Keratinocyte (primary cell): ENCODE measurements at regions not wholly inside any gene's neighbourhood (a gene's known extent, or its start where the extent isn't known, plus 50 kb on each side); places are given as distances from the start of the nearest gene placed in this dataset.

Experiments
- DNase-seq: peaks from one replicate; pipeline ENCODE4 v3.0.0-alpha.2; 2011; ENCODE audit warnings: low read depth, missing footprints, low spot score
- FAIRE-seq: peaks from 2 replicates; lab custom pipeline; 2011; peaks lifted over from hg19 to GRCh38; lab: Jason Lieb, UNC
- H2AFZ ChIP-seq: 2 replicates; pipeline ENCODE4 v1.6.0; 2012; ENCODE audit warnings: low read length, control low read depth, inconsistent platforms; ENCODE audit not compliant: control insufficient read depth
- H3K27ac ChIP-seq: 2 replicates; pipeline ENCODE4 v1.5.1; 2011; ENCODE audit warnings: low read length; ENCODE audit not compliant: control insufficient read depth, insufficient read depth
- H3K27me3 ChIP-seq: 3 replicates; pipeline ENCODE4 v1.6.0; 2011; ENCODE audit warnings: low read length; ENCODE audit not compliant: control insufficient read depth, insufficient read depth; ENCODE audit errors: extremely low read depth
- H3K36me3 ChIP-seq, 2 experiments: 2 replicates in 1 of 2; 3 replicates in 1 of 2; pipeline ENCODE4 v1.5.1; 2011; ENCODE audit warnings: low read length in 2 of 2, mild to moderate bottlenecking in 1 of 2; ENCODE audit not compliant: control insufficient read depth in 2 of 2, insufficient read depth in 2 of 2; ENCODE audit errors: extremely low read depth in 1 of 2
- H3K4me1 ChIP-seq: 3 replicates; pipeline ENCODE4 v1.5.1; 2011; ENCODE audit warnings: low read length; ENCODE audit not compliant: control insufficient read depth, insufficient read depth; ENCODE audit errors: extremely low read depth
- H3K4me2 ChIP-seq: 3 replicates; pipeline ENCODE4 v1.6.0; 2011; ENCODE audit warnings: low read depth, low read length; ENCODE audit not compliant: control insufficient read depth, insufficient read depth; ENCODE audit errors: extremely low read depth
- H3K4me3 ChIP-seq, 3 experiments: fragments of 200-600 bp in 1 of 3; sonication (generic) in 1 of 3; 2 replicates in 2 of 3; 3 replicates in 1 of 3; pipeline ENCODE4 v1.5.1; 2011 to 2016; ENCODE audit warnings: low read length in 3 of 3, mild to moderate bottlenecking in 3 of 3, control low read depth in 2 of 3, inconsistent platforms in 1 of 3, low read depth in 1 of 3, mixed read lengths in 1 of 3, mixed run types in 1 of 3, moderate library complexity in 1 of 3; ENCODE audit not compliant: control insufficient read depth in 2 of 3, insufficient read depth in 2 of 3; ENCODE audit errors: extremely low read depth in 1 of 3
- H3K79me2 ChIP-seq: 2 replicates; pipeline ENCODE4 v1.6.0; 2012; ENCODE audit warnings: low read length; ENCODE audit not compliant: control insufficient read depth, insufficient read depth
- H3K9ac ChIP-seq: 3 replicates; pipeline ENCODE4 v1.6.0; 2011; ENCODE audit warnings: low read length; ENCODE audit not compliant: control insufficient read depth, insufficient read depth; ENCODE audit errors: extremely low read depth
- H3K9me1 ChIP-seq: 3 replicates; pipeline ENCODE4 v1.6.0; 2011; ENCODE audit warnings: low read length; ENCODE audit not compliant: control insufficient read depth, insufficient read depth; ENCODE audit errors: extremely low read depth
- H3K9me3 ChIP-seq: 2 replicates; pipeline ENCODE4 v1.5.1; 2012; ENCODE audit warnings: low read depth, low read length; ENCODE audit not compliant: control insufficient read depth
- H4K20me1 ChIP-seq: 3 replicates; pipeline ENCODE4 v1.6.0; 2011; ENCODE audit warnings: low read length; ENCODE audit not compliant: control insufficient read depth, insufficient read depth; ENCODE audit errors: extremely low read depth
- CTCF ChIP-seq, 3 experiments: IDR thresholded peaks in 1 of 3; conservative IDR thresholded peaks in 1 of 3; optimal IDR thresholded peaks in 1 of 3; 2 replicates in 2 of 3; 3 replicates in 1 of 3; pipeline versions ENCODE3 to v1.5.1; 2011; ENCODE audit warnings: low read length in 3 of 3, mild to moderate bottlenecking in 3 of 3, moderate library complexity in 2 of 3, control low read depth in 1 of 3, inconsistent platforms in 1 of 3; ENCODE audit not compliant: insufficient read depth in 2 of 3; ENCODE audit errors: extremely low read depth in 1 of 3
- EZH2 ChIP-seq: IDR thresholded peaks from one replicate; pipeline ENCODE4 v1.6.1; 2012; ENCODE audit warnings: inconsistent platforms, mild to moderate bottlenecking, low read length, moderate library complexity
- dilution Hi-C: fragments of 300-500 bp; cut with MboI; formaldehyde crosslinking; loops from one replicate; pipeline ENCODE4 v1.7.0; 2020; ENCODE audit warnings: low sequenced_read_pairs; ENCODE audit not compliant: extremely low pct_ligation_motif_present

- FAIRE-seq (peak; percentile 49), DNase-seq (no peak)
- H3K36me3 ChIP-seq: no peaks in the 10 kb centered on the region
- TF ChIP-seq CTCF (optimal IDR thresholded peaks at IDR 0.05 in 1 of 3, IDR thresholded peaks at IDR 0.05 in 1 of 3, conservative IDR thresholded peaks at IDR 0.05 in 1 of 3; ENCODE audit: extremely low read depth in 1 of 3, insufficient read depth in 2 of 3, low read length in 3 of 3): no peak
- no peak overlapping the region for H3K9ac ChIP-seq
- H3K27ac ChIP-seq: peak overlapping the region; percentile 39
- no peaks in the 10 kb centered on the region for H3K9me3 ChIP-seq
- H3K79me2 ChIP-seq: no peaks in the 10 kb centered on the region
- peaks cover 8% of the 10 kb centered on the region for H3K4me1 ChIP-seq
- peak overlapping the region; percentile 6 for H3K4me2 ChIP-seq
- H3K9me1 ChIP-seq: no peaks in the 10 kb centered on the region
- dilution Hi-C loops: no loop called here
- H4K20me1 ChIP-seq: no peaks in the 10 kb centered on the region
- no peak overlapping the region for H3K4me3 ChIP-seq
- no peak overlapping the region for H2AFZ ChIP-seq
- no peaks in the 10 kb centered on the region for H3K27me3 ChIP-seq
Observed at GRCh38 chr4:83974111-83974780, 438.3 kb downstream of the GPAT3 start.

- H3K27ac ChIP-seq: no peak overlapping the region
- no peaks in the 10 kb centered on the region for H3K79me2 ChIP-seq
- FAIRE-seq: no peak
- no peaks in the 10 kb centered on the region for H3K9me1 ChIP-seq
- no peaks in the 10 kb centered on the region for H4K20me1 ChIP-seq
- H3K4me3 ChIP-seq: no peak overlapping the region
- H3K9me3 ChIP-seq: no peaks in the 10 kb centered on the region
- H3K27me3 ChIP-seq: no peaks in the 10 kb centered on the region
- TF ChIP-seq EZH2: no peak
- no peak for TF ChIP-seq CTCF (optimal IDR thresholded peaks at IDR 0.05 in 1 of 3, IDR thresholded peaks at IDR 0.05 in 1 of 3, conservative IDR thresholded peaks at IDR 0.05 in 1 of 3; ENCODE audit: extremely low read depth in 1 of 3, insufficient read depth in 2 of 3, low read length in 3 of 3)
- no peak for DNase-seq
- no peak overlapping the region for H2AFZ ChIP-seq
- no peak overlapping the region for H3K4me2 ChIP-seq
- no peaks in the 10 kb centered on the region for H3K4me1 ChIP-seq
- H3K36me3 ChIP-seq: no peaks in the 10 kb centered on the region
- dilution Hi-C loops: no loop called here
- H3K9ac ChIP-seq: no peak overlapping the region
Observed at GRCh38 chr4:83964996-83965541, 429.2 kb downstream of the GPAT3 start.
